Myocyte (in vitro differentiated cells): ENCODE measurements at regions not wholly inside any gene's neighbourhood (a gene's known extent, or its start where the extent isn't known, plus 50 kb on each side); places are given as distances from the start of the nearest gene placed in this dataset.
"Not testable (repeated sequence)": the region's sequence is repeated elsewhere in the genome, so short reads cannot be mapped to it uniquely, and the experiment has no call there.

Experiments
- DNase-seq: peaks from one replicate; pipeline ENCODE4 v3.0.0-alpha.2; 2012; ENCODE audit warnings: low read depth

DNA sequence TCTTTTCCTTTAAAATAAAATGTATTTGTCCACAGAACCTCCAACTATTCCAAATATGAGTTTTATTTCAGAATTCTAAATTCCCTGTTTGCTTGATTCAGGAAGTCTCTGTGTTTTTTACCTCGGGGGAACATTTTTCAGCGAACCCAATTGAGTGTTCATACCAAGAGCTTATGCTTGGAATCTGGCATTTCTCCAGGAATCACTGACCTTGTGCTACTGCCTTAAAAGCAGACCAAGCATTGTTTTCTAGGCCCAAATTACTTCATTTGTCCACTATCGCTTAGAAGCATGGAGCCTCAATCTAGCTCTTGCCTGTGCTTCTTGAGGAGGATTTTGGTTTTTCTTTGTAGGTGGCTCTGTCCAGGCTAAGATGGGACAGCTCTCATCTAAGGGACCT lies 59.4 kb downstream of the EBLN1 start:
- DNase-seq: peak; percentile 1

DNA sequence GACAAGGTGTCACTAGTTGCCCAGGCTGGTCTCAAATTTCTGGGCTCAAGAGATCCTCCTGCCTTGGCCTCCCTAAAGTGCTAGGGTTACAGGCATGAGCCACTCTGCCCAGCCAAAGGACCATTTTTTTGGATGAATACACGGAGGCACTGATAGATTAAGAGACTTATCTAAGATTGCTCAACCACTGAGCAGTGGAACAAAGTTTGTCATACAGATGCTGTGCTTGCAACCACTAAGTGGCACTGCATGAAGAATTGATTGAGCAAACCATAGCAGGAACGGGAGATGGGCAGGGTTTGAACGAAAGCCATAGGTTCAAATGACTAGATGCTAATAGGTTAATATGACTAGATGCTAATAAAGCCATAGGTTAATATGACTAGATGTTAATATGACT lies 61.1 kb downstream of the EBLN1 start:
- DNase-seq: no peak

DNA sequence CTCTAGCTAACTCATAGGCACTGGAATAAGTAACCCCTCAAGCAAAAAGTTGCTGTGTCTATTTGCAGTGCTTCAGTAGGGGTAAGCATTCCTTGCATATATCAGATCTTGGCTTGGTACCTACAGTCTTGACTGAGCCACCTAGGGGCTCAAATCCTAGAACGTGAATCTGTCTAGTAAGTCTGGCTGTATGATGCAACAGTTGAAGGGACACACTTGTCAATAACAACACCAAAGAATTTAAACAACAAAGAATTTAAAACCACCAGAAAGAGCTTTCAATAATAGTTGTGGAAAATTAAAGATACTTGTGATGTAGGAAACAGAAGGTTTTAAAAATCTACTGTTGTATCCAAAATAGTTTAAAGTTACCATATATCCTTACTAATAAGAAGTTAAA lies 65.4 kb downstream of the EBLN1 start:
- DNase-seq: no peak

DNA sequence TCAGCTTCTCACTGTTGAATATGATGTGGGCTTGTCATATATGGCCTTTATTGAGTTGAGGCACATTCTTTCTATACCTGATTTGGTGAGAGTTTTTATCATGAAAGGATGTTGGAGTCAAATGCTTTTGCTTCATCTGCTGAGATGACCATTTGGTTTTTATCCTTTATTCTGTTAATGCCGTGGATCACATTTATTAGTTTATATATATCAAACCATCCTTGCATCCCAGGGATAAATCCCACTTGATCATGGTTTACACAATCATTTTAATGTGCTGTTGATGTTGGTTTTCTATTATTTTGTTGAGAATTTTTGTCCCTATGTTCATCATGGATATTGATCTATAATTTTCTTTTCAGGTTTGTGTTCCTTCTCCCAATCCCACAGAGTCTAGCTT lies 67.0 kb downstream of the EBLN1 start:
- DNase-seq: no peak

DNA sequence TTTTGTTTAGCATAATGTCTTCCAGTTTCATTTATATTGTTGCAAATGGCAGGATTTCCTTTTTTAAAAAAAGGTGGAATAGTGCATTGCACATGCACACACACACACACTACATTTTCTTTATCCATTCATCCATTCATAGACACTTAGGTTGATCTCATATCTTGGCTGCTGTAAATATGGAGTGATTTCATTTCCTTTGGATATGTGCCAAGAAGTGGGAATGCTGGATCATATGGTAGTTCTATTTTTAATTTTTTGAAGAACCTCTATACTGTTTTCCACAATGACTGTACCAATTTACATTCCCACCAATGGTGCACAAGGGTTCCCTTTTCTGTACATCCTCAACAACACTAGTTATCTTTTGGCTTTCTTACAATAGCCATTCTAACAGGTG lies 68.9 kb downstream of the EBLN1 start:
- DNase-seq: no peak

DNA sequence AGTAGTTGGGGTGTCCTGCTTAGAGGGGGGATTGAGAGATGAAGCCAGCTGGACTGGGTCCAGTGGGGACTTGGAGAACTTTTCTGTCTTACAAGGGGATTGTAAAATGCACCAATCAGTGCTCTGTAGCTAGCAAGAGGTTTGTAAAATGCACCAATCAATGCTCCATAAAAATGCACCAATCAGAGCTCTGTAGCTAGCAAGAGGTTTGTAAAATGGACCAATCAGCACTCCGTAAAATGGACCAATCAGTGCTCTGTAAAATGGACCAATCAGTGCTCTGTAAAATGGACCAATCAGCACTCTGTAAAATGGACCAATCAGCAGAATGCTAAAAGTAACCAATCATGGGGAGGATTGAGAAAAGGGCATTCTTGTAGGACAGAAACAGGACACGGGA lies 71.9 kb downstream of the EBLN1 start:
- not testable (repeated sequence) for DNase-seq

DNA sequence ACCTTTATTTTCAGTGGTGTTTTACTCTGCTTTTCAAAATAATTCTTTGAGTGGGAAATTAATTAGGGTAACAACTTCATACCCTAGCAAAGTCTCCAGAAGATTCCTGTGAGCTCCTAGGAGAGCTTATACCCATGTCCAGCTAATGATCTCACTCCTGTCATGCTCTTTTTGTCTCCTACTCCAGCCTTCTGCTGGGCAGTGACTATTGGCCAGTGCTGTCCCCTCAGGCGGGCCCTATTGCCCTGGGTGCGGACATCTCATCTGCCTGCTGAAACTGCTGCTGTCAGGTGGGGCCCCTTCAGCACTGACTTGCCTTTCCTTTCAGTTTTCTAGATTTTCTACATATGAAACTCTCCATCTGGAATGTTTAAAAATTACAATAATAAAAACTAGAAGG lies 80.3 kb downstream of the EBLN1 start:
- no peak for DNase-seq

DNA sequence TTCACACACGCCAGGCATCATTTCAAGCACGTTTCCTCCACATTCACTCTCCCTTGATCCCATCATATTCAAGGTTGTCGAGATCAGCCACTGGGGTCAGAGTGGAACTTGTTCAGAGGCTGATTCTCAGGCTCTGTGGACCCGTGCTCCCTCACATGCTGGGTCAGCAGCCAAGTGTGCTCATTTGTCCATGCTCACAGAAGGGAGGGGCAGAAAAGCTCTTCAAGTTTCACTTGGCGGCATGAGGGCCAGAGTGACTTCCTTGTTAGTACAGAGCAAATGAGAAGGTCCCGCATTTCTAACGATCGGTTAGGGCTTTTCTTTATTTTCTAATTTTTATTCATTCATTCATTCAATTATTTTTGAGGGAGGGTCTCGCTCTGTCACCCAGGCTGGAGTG lies 82.2 kb downstream of the EBLN1 start:
- DNase-seq: no peak

DNA sequence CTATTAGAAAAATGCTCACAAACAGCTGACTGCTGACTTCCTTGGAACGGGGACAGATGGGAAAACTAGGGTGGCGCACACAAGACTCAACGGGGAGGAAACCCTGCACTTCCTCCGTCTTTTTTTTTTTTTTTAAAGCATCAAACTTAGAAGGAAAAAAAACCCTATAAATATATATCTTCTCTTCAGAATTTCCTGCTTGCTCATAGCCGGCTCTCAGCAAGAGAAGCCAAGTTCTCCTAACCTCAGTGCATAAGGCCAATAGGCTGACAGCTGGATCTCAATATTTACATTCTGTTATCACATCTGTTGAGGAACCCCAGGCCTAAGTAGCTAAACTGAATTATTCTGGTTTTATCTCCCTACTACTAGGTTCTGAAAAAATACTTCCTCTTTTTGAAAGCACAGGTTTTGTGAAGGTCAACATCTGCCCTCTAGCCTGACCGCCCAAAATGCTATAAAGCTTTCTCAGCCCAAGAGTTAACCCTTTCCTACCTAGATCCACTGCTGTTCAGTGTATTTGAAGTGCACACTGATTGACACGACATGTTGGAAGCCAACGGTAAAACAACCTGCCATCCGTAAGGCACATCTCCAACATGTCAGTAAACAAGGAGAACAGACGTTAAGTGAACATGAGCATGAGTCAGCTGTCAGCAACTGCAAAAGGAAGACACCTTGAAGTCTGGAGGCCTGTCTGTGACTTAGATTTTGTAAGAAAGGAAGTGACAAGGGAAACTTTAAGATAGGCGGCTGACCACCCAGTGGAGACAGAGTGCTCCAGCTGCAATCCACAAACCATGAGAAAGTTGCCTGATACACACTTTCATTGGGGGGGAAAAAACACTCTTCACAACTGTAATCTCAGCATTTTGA lies 83.8 kb downstream of the EBLN1 start:
- no peak for DNase-seq

DNA sequence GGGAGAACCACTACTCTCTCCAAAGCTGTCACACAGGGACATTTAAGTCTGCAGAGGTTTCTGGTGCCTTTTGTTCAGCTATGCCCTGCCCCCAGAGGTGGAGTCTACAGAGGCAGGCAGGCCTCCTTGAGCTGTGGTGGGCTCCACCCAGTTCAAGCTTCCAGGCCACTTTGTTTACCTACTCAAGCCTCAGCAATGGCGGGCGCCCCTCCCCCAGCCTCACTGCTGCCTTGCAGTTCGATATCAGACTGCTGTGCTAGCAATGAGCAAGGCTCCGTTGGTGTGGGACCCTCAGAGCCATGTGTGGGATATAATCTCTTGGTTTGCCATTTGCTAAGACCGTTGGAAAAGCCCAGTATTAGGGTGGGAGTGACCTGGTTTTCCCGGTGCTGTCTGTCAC lies 87.0 kb downstream of the EBLN1 start:
- not testable (repeated sequence) for DNase-seq

DNA sequence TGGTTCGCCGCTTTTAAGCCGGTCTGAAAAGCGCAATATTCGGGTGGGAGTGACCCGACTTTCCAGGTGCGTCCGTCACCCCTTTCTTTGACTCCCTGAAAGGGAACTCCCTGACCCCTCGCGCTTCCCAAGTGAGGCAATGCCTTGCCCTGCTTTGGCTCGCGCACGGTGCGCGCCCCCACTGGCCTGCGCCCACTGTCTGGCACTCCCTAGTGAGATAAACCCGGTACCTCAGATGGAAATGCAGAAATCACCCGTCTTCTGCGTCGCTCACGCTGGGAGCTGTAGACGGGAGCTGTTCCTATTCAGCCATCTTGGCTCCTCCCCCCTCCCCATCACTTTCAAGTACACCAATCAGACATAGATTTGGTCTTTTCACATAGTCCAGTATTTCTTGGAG lies 88.2 kb downstream of the EBLN1 start:
- DNase-seq: not testable (repeated sequence)

DNA sequence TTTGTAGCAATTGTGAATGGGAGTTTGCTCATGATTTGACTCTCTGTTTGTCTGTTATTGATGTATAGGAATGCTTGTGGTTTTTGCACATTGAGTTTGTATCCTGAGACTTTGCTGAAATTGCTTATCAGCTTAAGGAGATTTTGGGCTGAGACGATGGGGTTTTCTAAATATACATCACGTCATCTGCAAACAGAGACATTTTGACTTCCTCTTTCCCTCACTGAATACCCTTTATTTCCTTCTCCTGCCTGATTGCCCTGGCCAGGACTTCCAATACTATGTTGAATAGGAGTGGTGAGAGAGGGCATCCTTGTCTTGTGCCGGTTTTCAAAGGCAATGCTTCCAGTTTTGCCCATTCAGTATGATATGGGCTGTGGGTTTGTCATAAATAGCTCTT lies 96.6 kb downstream of the EBLN1 start:
- DNase-seq: not testable (repeated sequence)

DNA sequence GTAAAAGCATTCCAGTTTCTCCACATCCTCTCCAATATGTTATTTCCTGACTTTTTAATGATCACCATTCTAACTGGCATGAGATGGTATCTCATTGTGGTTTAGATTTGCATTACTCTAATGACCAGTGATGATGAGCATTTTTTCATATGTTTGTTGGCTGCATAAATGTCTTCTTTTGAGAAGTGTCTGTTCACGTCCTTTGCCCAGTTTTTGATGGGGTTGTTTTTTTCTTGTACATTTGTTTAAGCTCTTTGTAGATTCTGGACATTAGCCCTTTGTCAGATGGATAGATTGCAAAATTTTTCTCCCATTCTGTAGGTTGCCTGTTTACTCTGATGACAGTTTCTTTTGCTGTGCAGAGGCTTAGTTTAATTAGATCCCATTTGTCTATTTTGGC lies 97.7 kb downstream of the EBLN1 start:
- DNase-seq: not testable (repeated sequence)

DNA sequence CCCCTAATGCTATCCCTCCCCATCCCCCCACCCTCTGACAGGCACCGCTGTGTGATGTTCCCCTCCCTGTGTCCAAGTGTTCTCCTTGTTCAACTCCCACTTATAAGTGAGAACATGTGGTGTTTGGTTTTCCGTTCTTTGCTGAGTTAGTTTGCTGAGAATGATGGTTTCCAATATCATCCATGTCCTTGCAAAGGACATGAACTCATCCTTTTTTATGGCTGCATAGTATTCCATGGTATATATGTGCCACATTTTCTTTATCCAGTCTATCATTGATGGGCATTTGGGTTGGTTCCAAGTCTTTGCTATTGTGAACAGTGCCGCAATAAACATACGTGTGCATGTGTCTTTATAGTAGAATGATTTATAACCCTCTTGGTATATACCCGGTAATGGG lies 98.2 kb downstream of the EBLN1 start:
- DNase-seq: not testable (repeated sequence)

DNA sequence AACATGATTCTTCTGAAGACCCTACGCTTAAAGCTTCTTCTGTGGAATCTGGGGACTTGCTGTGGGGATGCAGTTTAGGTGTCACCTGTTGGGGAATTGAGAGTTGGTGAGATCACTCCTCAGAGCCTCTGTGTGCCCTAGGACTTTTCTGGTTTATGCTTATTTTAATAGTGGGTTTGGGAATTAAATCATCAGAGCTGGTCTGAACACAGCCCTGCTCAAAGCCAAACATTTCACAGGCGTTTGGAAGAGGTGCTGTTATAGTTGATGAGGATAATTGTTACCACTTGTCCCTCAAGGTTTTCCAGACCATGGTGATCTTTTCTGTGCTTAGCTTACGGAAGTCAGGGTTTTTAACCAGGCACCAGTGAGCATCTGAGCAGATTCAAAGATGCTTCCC lies 106.1 kb downstream of the EBLN1 start:
- no peak for DNase-seq

DNA sequence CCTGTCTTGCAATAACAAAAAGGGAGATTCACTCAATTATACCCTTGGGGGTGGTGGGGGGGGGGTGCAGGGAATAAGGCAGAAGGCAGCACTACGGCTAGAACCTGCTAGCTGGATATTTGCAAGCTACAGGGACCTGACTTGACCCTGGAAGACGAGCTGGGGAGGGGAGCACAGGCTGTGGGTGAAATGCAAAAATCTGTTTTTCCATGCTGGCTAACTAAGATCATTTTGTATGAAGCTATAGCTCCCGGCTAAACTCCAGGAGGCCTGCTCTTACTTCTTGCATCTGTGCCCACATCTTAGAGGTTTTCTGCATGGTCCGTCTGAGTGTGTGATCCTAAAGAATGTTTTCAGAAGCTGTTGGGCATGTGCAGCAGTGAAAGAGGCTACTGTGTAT lies 106.6 kb downstream of the EBLN1 start:
- no peak for DNase-seq

DNA sequence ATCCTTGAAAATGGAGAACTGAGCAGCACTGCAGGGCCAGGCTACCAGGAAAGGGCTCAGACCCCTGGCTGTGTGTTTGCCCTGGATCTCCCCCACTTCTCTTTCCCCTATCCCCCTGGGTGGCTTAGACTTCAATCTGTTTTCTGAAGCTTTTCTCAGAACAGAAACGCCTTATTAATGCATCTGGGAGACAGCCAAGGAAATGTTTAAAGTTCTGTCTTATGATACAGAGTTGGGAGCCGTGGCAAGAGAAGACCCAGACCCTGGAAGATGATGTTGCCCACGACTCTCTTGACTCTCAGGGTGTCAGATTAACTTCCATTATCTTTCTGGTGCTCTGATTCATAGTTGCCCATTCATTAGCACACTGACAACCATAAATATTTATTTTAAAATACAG lies 107.1 kb downstream of the EBLN1 start:
- no peak for DNase-seq

DNA sequence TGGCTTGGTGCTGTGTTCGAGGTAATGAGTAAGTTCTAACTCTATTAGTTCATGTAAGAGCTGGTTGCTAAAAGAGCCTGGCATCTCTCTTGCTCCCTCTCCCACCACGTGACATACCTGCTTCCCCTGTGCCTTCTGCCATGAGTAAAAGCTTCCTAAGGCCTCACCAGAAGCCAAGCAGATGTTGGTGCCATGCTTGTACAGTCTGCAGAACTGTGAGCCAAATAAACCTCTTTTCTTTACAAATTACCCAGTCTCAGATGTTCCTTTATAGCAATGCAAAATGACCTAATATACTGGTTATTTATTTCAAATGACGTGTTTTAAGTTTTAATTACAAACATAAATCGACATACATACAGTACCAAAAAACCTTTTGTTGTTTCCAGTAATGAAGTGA lies 101.7 kb upstream of the DNAJC1 start:
- no peak for DNase-seq

DNA sequence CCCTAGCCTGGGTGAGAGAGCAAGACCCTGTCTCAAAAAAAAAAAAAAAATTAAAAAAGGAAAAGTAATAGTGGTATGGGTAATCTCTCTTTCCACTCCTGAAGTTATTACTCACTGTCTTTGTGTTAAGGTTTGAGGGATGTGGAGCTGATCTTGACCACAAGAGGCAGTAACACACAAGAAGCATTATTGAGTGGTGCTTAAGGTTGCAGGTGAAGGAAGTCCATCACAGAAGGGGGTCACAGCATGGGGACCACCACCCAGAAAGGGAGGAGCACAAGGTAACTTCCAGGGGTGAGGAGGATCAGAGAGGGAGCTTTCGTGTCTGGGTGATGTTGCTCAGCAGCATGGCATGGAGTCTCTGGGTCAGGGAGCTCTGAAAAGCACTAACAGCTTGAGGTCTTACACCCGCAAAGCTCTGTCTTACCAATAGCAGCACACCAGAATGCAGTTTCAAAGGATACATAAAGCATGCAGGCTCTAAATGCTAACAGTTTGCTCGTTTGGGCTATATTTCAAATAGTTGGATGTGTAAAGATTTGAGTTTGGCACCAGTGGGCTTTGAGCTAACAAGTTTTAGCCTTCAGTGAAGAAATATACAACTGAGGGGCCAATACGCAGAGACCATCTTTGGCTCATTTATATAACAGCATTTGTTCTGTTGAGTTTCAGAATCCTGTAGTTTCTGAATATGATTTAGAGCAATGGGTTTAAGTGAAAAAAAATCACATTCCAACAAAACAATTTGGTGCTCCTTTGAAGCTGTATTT lies 100.4 kb upstream of the DNAJC1 start:
- DNase-seq: no peak

DNA sequence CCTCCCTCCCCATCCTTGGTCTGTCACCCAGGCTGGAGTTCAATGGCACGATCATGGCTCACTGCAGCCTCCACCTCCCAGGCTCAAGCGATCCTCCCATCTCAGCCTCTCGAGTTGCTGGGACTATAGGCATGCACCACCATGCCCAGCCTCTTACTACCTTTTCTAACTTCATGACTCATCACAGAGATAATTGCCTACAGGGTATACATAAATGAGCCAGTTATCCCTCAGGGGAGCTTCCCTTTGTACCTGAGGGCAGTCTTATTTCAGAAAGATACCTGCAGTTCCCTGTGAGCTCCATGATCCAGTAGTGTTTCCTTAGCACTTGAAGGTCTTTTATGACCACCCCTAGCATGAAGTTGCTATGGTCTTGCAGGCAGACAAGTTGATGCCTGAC lies 94.2 kb upstream of the DNAJC1 start:
- DNase-seq: no peak

DNA sequence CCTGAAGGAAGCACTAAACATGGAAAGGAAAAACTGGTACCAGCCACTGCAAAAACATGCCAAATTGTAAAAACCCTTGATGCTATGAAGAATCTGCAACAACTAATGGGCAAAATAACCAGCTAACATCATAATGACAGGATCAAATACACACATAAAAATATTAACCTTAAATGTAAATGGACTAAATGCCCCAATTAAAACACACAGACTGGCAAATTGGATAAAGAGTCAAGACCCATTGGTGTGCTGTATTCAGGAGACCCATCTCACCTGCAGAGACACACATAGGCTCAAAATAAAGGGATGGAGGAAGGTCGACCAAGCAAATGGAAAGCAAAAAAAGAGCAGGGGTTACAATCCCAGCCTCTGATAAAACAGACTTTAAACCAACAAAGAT lies 87.7 kb upstream of the DNAJC1 start:
- not testable (repeated sequence) for DNase-seq

DNA sequence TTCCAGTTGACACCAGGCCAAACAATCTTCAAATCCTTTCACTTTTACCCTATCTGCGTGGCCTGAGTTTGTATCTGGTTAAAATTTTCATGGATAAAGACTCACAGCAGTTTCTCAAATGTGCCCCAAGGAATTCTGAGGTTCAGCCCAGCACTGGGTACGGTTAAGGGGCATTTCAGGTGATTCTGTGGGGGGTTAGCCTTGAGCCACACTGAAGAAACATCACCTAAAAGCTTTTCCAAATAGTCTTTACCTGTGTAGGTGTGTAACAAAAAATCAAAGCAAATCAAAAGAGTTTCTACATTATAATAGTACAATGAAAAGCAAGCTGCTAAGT lies 83.8 kb upstream of the DNAJC1 start:
- DNase-seq: no peak
